ENCODE measurements at regions not wholly inside any gene's neighbourhood (a gene's known extent, or its start where the extent isn't known, plus 50 kb on each side); places are given as distances from the start of the nearest gene placed in this dataset.

- TF ChIP-seq POLR2AphosphoS5 (IDR thresholded peaks at IDR 0.05; ENCODE audit: low read depth, low read length) (no peak), POLR2A (IDR thresholded peaks at IDR 0.05; ENCODE audit: low read depth, low read length) (no peak), SPI1 (IDR thresholded peaks at IDR 0.05; ENCODE audit: low read depth, low read length) (no peak), TAF1 (IDR thresholded peaks at IDR 0.05; ENCODE audit: low read depth, low read length) (no peak), PAX5 (IDR thresholded peaks at IDR 0.05; ENCODE audit: insufficient read depth, low read length, severe bottlenecking) (no peak)
Measured at GRCh38 chr2:210997373-210997772, 441.0 kb downstream of the CPS1 start.
